ENCODE measurements at regions not wholly inside any gene's neighbourhood (a gene's known extent, or its start where the extent isn't known, plus 50 kb on each side); places are given as distances from the start of the nearest gene placed in this dataset.

DNA sequence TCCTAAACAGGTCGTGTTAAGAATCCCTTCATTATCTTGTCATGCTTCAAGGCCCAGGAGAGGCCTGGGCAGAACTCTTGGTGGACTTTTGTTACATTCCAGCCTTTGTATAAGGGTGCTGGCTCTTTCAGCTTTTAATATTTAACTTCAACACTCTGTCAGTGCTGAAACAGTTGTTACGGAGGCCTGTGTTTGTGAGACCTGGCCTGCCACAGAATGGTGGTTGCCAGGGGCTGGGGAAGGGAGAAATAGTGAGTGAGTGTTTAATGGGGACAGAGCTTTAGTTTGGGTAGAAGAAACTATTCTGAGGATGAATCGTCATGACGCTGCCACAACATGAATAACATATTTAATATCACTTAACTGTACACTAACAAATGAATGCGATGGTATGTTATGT is 1027.6 kb upstream of the PRKX start:
- no peak overlapping the region for H3K4me3 ChIP-seq
- H3K9me3 ChIP-seq (ENCODE audit: low read depth) = no peaks in the 10 kb centered on the region
- no peaks in the 10 kb centered on the region for H3K27me3 ChIP-seq
- no peaks in the 10 kb centered on the region for H3K4me1 ChIP-seq (ENCODE audit: low read depth)
- TF ChIP-seq, protein P1, sequence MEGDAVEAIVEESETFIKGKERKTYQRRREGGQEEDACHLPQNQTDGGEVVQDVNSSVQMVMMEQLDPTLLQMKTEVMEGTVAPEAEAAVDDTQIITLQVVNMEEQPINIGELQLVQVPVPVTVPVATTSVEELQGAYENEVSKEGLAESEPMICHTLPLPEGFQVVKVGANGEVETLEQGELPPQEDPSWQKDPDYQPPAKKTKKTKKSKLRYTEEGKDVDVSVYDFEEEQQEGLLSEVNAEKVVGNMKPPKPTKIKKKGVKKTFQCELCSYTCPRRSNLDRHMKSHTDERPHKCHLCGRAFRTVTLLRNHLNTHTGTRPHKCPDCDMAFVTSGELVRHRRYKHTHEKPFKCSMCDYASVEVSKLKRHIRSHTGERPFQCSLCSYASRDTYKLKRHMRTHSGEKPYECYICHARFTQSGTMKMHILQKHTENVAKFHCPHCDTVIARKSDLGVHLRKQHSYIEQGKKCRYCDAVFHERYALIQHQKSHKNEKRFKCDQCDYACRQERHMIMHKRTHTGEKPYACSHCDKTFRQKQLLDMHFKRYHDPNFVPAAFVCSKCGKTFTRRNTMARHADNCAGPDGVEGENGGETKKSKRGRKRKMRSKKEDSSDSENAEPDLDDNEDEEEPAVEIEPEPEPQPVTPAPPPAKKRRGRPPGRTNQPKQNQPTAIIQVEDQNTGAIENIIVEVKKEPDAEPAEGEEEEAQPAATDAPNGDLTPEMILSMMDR (IDR thresholded peaks at IDR 0.05; ENCODE audit: low read depth, low read length) = no peak
- no peak for DNase-seq (ENCODE audit: low read depth in 1 of 2, low spot score in 1 of 2)
- H3K36me3 ChIP-seq = no peaks in the 10 kb centered on the region
- H3K27ac ChIP-seq = peak overlapping the region; percentile 61

DNA sequence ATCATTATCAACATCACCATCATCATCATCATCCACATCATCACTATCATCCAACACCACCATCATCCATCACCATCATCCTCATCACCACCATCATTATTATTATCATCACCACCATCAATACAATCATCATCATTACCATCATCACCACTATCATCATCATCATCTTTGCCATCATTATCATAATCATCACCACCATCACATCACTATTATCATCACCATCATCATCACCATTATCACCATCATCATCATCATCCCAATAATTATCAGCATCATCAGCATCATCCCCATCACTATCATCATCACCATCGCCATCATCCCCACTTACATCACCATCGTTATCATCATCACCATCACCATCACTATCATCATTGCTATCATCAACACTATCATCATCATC is 1021.9 kb upstream of the PRKX start:
- no peak for DNase-seq (ENCODE audit: low read depth in 1 of 2, low spot score in 1 of 2)
- Histone ChIP-seq H3K4me1 (ENCODE audit: low read depth) (no peaks in the 10 kb centered on the region), H3K27me3 (no peaks in the 10 kb centered on the region), H3K36me3 (no peaks in the 10 kb centered on the region), H3K4me3 (no peak overlapping the region), H3K27ac (no peak overlapping the region), H3K9me3 (ENCODE audit: low read depth) (no peaks in the 10 kb centered on the region)
- TF ChIP-seq, protein P1 (IDR thresholded peaks at IDR 0.05; ENCODE audit: low read depth, low read length) = no peak

DNA sequence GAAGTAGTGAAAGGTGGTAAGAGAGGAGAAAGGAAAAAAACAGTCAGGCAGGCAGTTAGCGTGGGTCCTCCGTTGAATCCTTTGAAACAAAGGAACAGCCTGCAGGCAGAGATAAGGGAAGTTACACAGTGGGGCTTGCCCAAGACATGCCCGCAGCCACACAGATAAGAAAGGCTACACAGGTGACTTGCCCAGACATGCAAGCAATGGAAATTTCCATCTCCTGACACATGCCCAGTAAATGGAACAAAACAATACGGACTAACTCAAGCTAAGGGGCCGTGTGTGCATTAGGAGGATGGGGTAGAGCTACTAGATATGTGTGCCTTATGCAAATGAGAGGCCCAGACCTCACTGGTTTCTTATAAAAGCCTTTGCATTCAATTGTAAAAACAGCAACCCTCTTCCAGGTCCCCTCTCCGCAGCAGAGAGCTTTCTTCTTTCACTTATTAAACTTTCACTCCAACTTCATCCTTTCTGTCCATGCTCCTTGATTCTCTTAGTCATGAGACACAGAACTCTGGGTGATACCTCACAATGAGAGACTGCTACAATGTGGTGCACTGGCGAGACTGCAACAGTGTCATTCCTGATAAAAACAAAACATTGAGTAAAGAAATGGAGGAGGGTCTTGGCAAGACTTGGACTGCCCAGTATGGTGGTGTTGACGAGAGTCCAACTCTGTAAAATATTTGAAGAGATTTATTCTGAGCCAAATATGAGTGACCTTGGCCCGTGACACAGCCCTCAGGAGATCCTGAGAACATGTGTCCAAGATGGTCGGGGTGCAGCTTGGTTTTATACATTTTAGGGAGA is 997.4 kb upstream of the PRKX start:
- H3K4me3 ChIP-seq = no peak overlapping the region
- H3K36me3 ChIP-seq = no peaks in the 10 kb centered on the region
- no peak overlapping the region for H3K27ac ChIP-seq
- DNase-seq (ENCODE audit: low read depth in 1 of 2, low spot score in 1 of 2) = no peak
- no peaks in the 10 kb centered on the region for H3K27me3 ChIP-seq
- H3K4me1 ChIP-seq (ENCODE audit: low read depth) = no peaks in the 10 kb centered on the region
- TF ChIP-seq, protein P1 (IDR thresholded peaks at IDR 0.05; ENCODE audit: low read depth, low read length) = no peak
- no peaks in the 10 kb centered on the region for H3K9me3 ChIP-seq (ENCODE audit: low read depth)

DNA sequence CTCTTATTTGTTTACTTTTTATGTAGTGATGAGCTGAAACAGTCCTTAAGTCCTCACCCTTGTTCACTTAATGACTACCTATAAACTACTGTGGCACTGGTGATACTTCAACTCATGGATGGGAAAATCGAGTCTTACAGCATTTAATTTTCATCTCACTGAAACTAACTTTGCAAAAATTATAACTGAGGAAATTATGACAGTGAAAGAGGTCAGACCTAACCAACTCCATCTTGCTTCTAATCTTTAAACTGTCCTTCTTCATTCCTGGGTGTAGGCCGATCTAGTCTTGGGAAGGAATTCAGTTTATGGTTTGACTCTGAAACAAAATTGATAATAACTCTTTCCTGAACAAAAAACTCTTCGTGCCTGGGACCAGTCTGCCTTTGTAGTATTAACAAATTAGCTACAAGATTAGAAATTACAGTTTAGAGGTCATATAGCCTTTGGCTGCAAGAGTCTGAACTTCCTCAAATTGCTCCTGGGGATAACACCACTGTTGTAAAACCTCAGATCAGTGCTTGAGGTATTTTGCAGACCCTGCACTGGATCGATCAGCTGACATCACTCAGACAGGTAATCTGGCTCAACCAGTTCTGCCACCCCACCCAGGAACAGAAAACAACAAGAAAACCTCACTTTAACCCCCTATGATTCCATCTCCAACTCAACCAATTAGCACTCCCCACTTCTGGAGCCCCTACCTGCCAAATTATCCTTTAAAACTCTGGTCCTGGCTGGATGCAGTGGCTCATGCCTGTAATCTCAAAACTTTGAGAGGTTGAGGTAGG is 995.7 kb upstream of the PRKX start:
- Histone ChIP-seq H3K4me3 (no peak overlapping the region), H3K27me3 (no peaks in the 10 kb centered on the region), H3K4me1 (ENCODE audit: low read depth) (no peaks in the 10 kb centered on the region), H3K9me3 (ENCODE audit: low read depth) (no peaks in the 10 kb centered on the region), H3K36me3 (no peaks in the 10 kb centered on the region), H3K27ac (no peak overlapping the region)
- DNase-seq (ENCODE audit: low read depth in 1 of 2, low spot score in 1 of 2) = no peak
- TF ChIP-seq, protein P1 (IDR thresholded peaks at IDR 0.05; ENCODE audit: low read depth, low read length) = no peak

DNA sequence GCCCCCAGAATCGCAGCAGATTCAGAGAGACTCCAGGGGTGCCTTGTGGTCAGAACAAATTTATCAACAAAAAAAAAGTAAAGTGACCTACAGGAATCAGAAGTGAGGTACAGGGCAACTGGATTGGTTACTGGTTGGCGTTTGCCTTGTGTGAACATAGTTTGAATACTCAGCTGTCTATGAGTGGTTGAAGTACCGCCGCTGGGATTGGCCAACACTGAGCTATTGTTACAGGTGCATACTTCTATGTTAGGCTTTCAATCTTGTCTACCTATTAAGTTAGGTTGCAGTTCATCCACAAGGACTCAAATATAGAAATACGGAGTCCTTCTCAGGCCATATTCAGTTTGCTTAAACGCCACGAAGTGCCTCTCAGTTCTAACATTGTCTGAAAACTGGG is 993.5 kb upstream of the PRKX start:
- TF ChIP-seq, protein P1 (IDR thresholded peaks at IDR 0.05; ENCODE audit: low read depth, low read length) = no peak
- H3K27me3 ChIP-seq = no peaks in the 10 kb centered on the region
- no peak overlapping the region for H3K4me3 ChIP-seq
- no peaks in the 10 kb centered on the region for H3K36me3 ChIP-seq
- H3K9me3 ChIP-seq (ENCODE audit: low read depth) = no peaks in the 10 kb centered on the region
- H3K27ac ChIP-seq = no peak overlapping the region
- no peak for DNase-seq (ENCODE audit: low read depth in 1 of 2, low spot score in 1 of 2)
- no peaks in the 10 kb centered on the region for H3K4me1 ChIP-seq (ENCODE audit: low read depth)

All from cardiac muscle cell (in vitro differentiated cells and primary cell).